Stimulated activated naive CD8-positive, alpha-beta T cell treated with anti-CD3 and anti-CD28 coated beads, Interleukin-15, Interleukin-2, amounts not matched to agents 100 U/mL and 50 U/mL, for 24 hours (primary cell): ENCODE measurements at regions not wholly inside any gene's neighbourhood (a gene's known extent, or its start where the extent isn't known, plus 50 kb on each side); places are given as distances from the start of the nearest gene placed in this dataset.

Experiments
- ATAC-seq: fragments of 150-1000 bp; cut with Tn5 transposase; one replicate; pipeline ENCODE4 v1.10.0; 2021
- DNase-seq: peaks from one replicate; pipeline ENCODE4 v3.0.0; 2021

- ATAC-seq, result no peak
Measured at GRCh38 chr4:178789279-178789678, 1347.0 kb upstream of the AGA start.

GRCh38 chr4:178799204-178799603 lies 1357.0 kb upstream of the AGA start:
- ATAC-seq (no peak), DNase-seq (no peak)

More at GRCh38 chr4:178789279-178789678, 1347.0 kb upstream of the AGA start:
- no peak for DNase-seq

GRCh38 chr4:178808106-178808505 lies 1365.9 kb upstream of the AGA start:
- DNase-seq (no peak), ATAC-seq (no peak)

- ATAC-seq, result no peak
Measured at GRCh38 chr4:178809921-178810320, 1367.7 kb upstream of the AGA start.

GRCh38 chr4:178811356-178811755 lies 1369.1 kb upstream of the AGA start:
- DNase-seq, result no peak
- no peak for ATAC-seq

More at GRCh38 chr4:178809921-178810320, 1367.7 kb upstream of the AGA start:
- DNase-seq, result no peak

- no peak for ATAC-seq
- no peak for DNase-seq
Measured at GRCh38 chr4:178812866-178813265, 1370.6 kb upstream of the AGA start.

GRCh38 chr4:178814908-178815307 lies 1372.7 kb upstream of the AGA start:
- no peak for ATAC-seq

GRCh38 chr4:178823673-178824295 lies 1381.5 kb upstream of the AGA start:
- ATAC-seq (no peak), DNase-seq (no peak)

More at GRCh38 chr4:178814908-178815307, 1372.7 kb upstream of the AGA start:
- no peak for DNase-seq

GRCh38 chr4:178836865-178837264 lies 1394.6 kb upstream of the AGA start:
- no peak for ATAC-seq
- DNase-seq, result no peak

GRCh38 chr4:178838776-178839175 lies 1396.5 kb upstream of the AGA start:
- DNase-seq (no peak), ATAC-seq (no peak)

GRCh38 chr4:178856139-178856800 lies 1414.0 kb upstream of the AGA start:
- no peak for DNase-seq
- no peak for ATAC-seq

GRCh38 chr4:178871476-178871875 lies 1429.2 kb upstream of the AGA start:
- ATAC-seq (no peak), DNase-seq (no peak)

GRCh38 chr4:178881937-178882336 lies 1439.7 kb upstream of the AGA start:
- ATAC-seq (no peak), DNase-seq (no peak)

- no peak for ATAC-seq
Measured at GRCh38 chr4:178894126-178894525, 1451.9 kb upstream of the AGA start.

GRCh38 chr4:178899084-178899483 lies 1456.8 kb upstream of the AGA start:
- no peak for ATAC-seq
- DNase-seq, result no peak

More at GRCh38 chr4:178894126-178894525, 1451.9 kb upstream of the AGA start:
- DNase-seq, result no peak

- no peak for ATAC-seq
- no peak for DNase-seq
Measured at GRCh38 chr4:178917756-178918155, 1475.5 kb upstream of the AGA start.

- no peak for DNase-seq
- no peak for ATAC-seq
Measured at GRCh38 chr4:178937130-178937529, 1494.9 kb upstream of the AGA start.

GRCh38 chr4:178941975-178942374 lies 1499.7 kb upstream of the AGA start:
- DNase-seq (no peak), ATAC-seq (no peak)

GRCh38 chr4:178953447-178954120 lies 1511.3 kb upstream of the AGA start:
- DNase-seq (no peak), ATAC-seq (no peak)

- ATAC-seq (no peak), DNase-seq (no peak)
Measured at GRCh38 chr4:178955614-178956013, 1513.4 kb upstream of the AGA start.

- ATAC-seq, result no peak
- DNase-seq, result no peak
Measured at GRCh38 chr4:178958725-178959440, 1516.6 kb upstream of the AGA start.

- DNase-seq (no peak), ATAC-seq (no peak)
Measured at GRCh38 chr4:178963446-178964045, 1521.3 kb upstream of the AGA start.
